ENCODE measurements at regions not wholly inside any gene's neighbourhood (a gene's known extent, or its start where the extent isn't known, plus 50 kb on each side); places are given as distances from the start of the nearest gene placed in this dataset.

GRCh38 chr2:196249860-196250259 lies 78.5 kb upstream of the STK17B start:
- peak; percentile 89 to 93 for ATAC-seq
- DNase-seq, result no peak
- Histone ChIP-seq H3K4me1 (peaks cover 39% of the 10 kb centered on the region), H3K9me3 (no peaks in the 10 kb centered on the region), H3K27me3 (ENCODE audit: low read depth) (no peaks in the 10 kb centered on the region), H3K27ac (peak overlapping the region; percentile 69), H3K36me3 (no peaks in the 10 kb centered on the region), H3K4me3 (no peak overlapping the region)
- intact Hi-C loops (cut with DNase I), result no loop called here
- TF ChIP-seq, protein P1, sequence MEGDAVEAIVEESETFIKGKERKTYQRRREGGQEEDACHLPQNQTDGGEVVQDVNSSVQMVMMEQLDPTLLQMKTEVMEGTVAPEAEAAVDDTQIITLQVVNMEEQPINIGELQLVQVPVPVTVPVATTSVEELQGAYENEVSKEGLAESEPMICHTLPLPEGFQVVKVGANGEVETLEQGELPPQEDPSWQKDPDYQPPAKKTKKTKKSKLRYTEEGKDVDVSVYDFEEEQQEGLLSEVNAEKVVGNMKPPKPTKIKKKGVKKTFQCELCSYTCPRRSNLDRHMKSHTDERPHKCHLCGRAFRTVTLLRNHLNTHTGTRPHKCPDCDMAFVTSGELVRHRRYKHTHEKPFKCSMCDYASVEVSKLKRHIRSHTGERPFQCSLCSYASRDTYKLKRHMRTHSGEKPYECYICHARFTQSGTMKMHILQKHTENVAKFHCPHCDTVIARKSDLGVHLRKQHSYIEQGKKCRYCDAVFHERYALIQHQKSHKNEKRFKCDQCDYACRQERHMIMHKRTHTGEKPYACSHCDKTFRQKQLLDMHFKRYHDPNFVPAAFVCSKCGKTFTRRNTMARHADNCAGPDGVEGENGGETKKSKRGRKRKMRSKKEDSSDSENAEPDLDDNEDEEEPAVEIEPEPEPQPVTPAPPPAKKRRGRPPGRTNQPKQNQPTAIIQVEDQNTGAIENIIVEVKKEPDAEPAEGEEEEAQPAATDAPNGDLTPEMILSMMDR (IDR thresholded peaks at IDR 0.05), result no peak

- Histone ChIP-seq H3K4me1 (peaks cover 34% of the 10 kb centered on the region), H3K36me3 (no peaks in the 10 kb centered on the region), H3K27me3 (ENCODE audit: low read depth) (no peaks in the 10 kb centered on the region), H3K27ac (no peak overlapping the region), H3K4me3 (no peak overlapping the region), H3K9me3 (no peaks in the 10 kb centered on the region)
- intact Hi-C loops (cut with DNase I), result no loop called here
- TF ChIP-seq, protein P1 (IDR thresholded peaks at IDR 0.05), result no peak
- ATAC-seq (no peak), DNase-seq (no peak)
Measured at GRCh38 chr2:196251132-196251531, 79.8 kb upstream of the STK17B start.

DNA sequence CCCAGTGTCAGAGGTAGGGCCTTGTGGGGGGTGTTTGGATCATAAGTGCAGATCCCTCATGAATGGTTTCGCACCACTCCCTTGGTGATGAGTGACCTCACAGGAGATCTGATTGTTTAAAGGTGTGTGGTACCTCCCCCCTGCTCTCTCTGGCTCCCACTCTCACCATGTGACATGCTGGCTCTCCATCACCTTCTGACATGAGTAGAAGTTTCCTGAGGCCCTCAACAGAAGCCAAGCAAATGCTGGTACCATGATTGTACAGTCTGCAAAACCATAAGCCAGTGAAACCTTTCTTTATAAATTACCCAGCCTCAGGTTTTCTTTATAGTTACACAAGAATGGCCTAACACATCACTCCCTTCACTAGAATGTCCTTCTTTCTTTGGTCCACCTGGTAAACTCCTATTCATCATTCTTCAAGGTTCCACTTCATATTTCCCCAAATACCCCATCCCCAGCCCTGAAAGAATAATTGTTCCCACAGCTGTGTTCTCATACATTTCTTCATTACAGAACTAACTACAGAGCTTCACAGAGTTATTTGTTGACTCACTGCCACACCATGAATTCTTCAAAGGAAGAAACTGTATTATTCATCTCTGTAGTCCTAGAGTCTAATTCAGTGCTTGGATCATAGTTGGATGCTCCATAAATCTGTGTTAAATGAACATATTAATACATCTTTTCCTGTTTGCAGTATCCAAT lies 81.2 kb upstream of the STK17B start:
- intact Hi-C loops (cut with DNase I), result no loop called here
- ATAC-seq, result no peak
- TF ChIP-seq, protein P1 (IDR thresholded peaks at IDR 0.05), result no peak

GRCh38 chr2:196253116-196253480 lies 81.7 kb upstream of the STK17B start:
- TF ChIP-seq, protein P1 (IDR thresholded peaks at IDR 0.05), result no peak
- ATAC-seq (no peak), DNase-seq (no peak)
- Histone ChIP-seq H3K27me3 (ENCODE audit: low read depth) (no peaks in the 10 kb centered on the region), H3K4me1 (peaks cover 23% of the 10 kb centered on the region), H3K4me3 (no peak overlapping the region), H3K27ac (no peak overlapping the region), H3K9me3 (no peaks in the 10 kb centered on the region), H3K36me3 (no peaks in the 10 kb centered on the region)
- intact Hi-C loops (cut with DNase I), result no loop called here

More for the DNA sequence above, 81.2 kb upstream of the STK17B start:
- H3K27ac ChIP-seq, result no peak overlapping the region
- H3K36me3 ChIP-seq, result no peaks in the 10 kb centered on the region
- DNase-seq, result no peak
- no peaks in the 10 kb centered on the region for H3K9me3 ChIP-seq
- no peak overlapping the region for H3K4me3 ChIP-seq
- H3K27me3 ChIP-seq (ENCODE audit: low read depth), result no peaks in the 10 kb centered on the region
- H3K4me1 ChIP-seq, result peaks cover 28% of the 10 kb centered on the region

- TF ChIP-seq, protein P1 (IDR thresholded peaks at IDR 0.05), result no peak
- ATAC-seq (no peak), DNase-seq (no peak)
- no peaks in the 10 kb centered on the region for H3K36me3 ChIP-seq
- H3K27ac ChIP-seq, result no peak overlapping the region
- H3K4me3 ChIP-seq, result no peak overlapping the region
- intact Hi-C loops (cut with DNase I), result no loop called here
- no peaks in the 10 kb centered on the region for H3K4me1 ChIP-seq
- H3K27me3 ChIP-seq (ENCODE audit: low read depth), result no peaks in the 10 kb centered on the region
- H3K9me3 ChIP-seq, result no peaks in the 10 kb centered on the region
Measured at GRCh38 chr2:196256585-196256984, 85.2 kb upstream of the STK17B start.

All from lower lobe of right lung (tissue), 2 donors.